ENCODE measurements at regions not wholly inside any gene's neighbourhood (a gene's known extent, or its start where the extent isn't known, plus 50 kb on each side); places are given as distances from the start of the nearest gene placed in this dataset.

- POLR2A ChIA-PET, result no interaction called here
Observed at GRCh38 chr1:58363585-58363984, 182.9 kb downstream of the OMA1 start.

GRCh38 chr1:58361134-58361533, 185.4 kb downstream of the OMA1 start:
- no peak for TF ChIP-seq CTCF (IDR thresholded peaks at IDR 0.05; ENCODE audit: control extremely low read depth, extremely low read depth, low read depth, missing control alignments)
- ChIA-PET CTCF (no interaction called here), POLR2A (no interaction called here)
- DNase-seq (ENCODE audit: extremely low spot score), result no peak

More at GRCh38 chr1:58363585-58363984, 182.9 kb downstream of the OMA1 start:
- TF ChIP-seq CTCF (IDR thresholded peaks at IDR 0.05; ENCODE audit: control extremely low read depth, extremely low read depth, low read depth, missing control alignments), result no peak
- CTCF ChIA-PET, result interaction anchor here (0.9 to 2.2 kb wide), 4 partner anchors 8 to 100 kb away, joined by 3 to 6 read pairs (median 4); no protein-coding TSS in a partner anchor
- DNase-seq (ENCODE audit: extremely low spot score), result no peak

GRCh38 chr1:58358346-58358745, 188.2 kb downstream of the OMA1 start:
- POLR2A ChIA-PET, result no interaction called here
- CTCF ChIA-PET, result interaction anchor here (1.3 kb wide), 1 partner anchor 10 kb away, joined by 3 read pairs; no protein-coding TSS in a partner anchor
- no peak for TF ChIP-seq CTCF (IDR thresholded peaks at IDR 0.05; ENCODE audit: control extremely low read depth, extremely low read depth, low read depth, missing control alignments)
- no peak for DNase-seq (ENCODE audit: extremely low spot score)

GRCh38 chr1:58356402-58356801, 190.1 kb downstream of the OMA1 start:
- TF ChIP-seq CTCF (IDR thresholded peaks at IDR 0.05; ENCODE audit: control extremely low read depth, extremely low read depth, low read depth, missing control alignments), result no peak
- ChIA-PET POLR2A (no interaction called here), CTCF (interaction anchor here (1.4 to 2.1 kb wide), 5 partner anchors 8 to 47 kb away, joined by 3 to 6 read pairs (median 5); no protein-coding TSS in a partner anchor)
- DNase-seq (ENCODE audit: extremely low spot score), result no peak

- ChIA-PET POLR2A (no interaction called here), CTCF (no interaction called here)
- TF ChIP-seq CTCF (IDR thresholded peaks at IDR 0.05; ENCODE audit: control extremely low read depth, extremely low read depth, low read depth, missing control alignments), result no peak
- no peak for DNase-seq (ENCODE audit: extremely low spot score)
Observed at GRCh38 chr1:58353168-58353567, 193.4 kb downstream of the OMA1 start.

- DNase-seq (ENCODE audit: extremely low spot score), result no peak
- POLR2A ChIA-PET, result no interaction called here
- CTCF ChIA-PET, result no interaction called here
- no peak for TF ChIP-seq CTCF (IDR thresholded peaks at IDR 0.05; ENCODE audit: control extremely low read depth, extremely low read depth, low read depth, missing control alignments)
Observed at GRCh38 chr1:58352476-58353092, 193.9 kb downstream of the OMA1 start.

Measured in GM10248 (cell line).